Neural cell (in vitro differentiated cells): ENCODE measurements at regions not wholly inside any gene's neighbourhood (a gene's known extent, or its start where the extent isn't known, plus 50 kb on each side); places are given as distances from the start of the nearest gene placed in this dataset.

ENCODE experiments used
- H2AFZ ChIP-seq: fragments of 200-600, 300-800 bp; sonication (generic), shearing (Covaris generic); 2 replicates; pipeline ENCODE4 v1.6.0; 2014; ENCODE audit warnings: low read depth, mild to moderate bottlenecking, antibody characterized with exemption, low read length, moderate library complexity
- H3F3A ChIP-seq: fragments of 200-600 bp; shearing (Covaris generic); 2 replicates; pipeline ENCODE4 v1.6.1; 2016; ENCODE audit warnings: mild to moderate bottlenecking, moderate library complexity, mixed read lengths, antibody characterized with exemption, low read length; ENCODE audit not compliant: insufficient read depth, poor library complexity, severe bottlenecking
- H3K27ac ChIP-seq: fragments of 200-600, 300-800 bp; sonication (generic), shearing (Covaris generic); 2 replicates; pipeline ENCODE4 v1.5.1; 2014; ENCODE audit warnings: mild to moderate bottlenecking, low read length, moderate library complexity
- H3K27me3 ChIP-seq: fragments of 300-800, 200-600 bp; sonication (generic), shearing (Covaris generic); 2 replicates; pipeline ENCODE4 v1.6.0; 2014; ENCODE audit warnings: mild to moderate bottlenecking, low read depth, low read length, moderate library complexity; ENCODE audit not compliant: insufficient read depth
- H3K36me3 ChIP-seq: fragments of 300-800, 200-600 bp; sonication (generic), shearing (Covaris generic); 2 replicates; pipeline ENCODE4 v1.5.1; 2014; ENCODE audit warnings: mild to moderate bottlenecking, antibody characterized with exemption, low read length, moderate library complexity; ENCODE audit not compliant: insufficient read depth
- H3K4me2 ChIP-seq: fragments of 300-800, 200-600 bp; sonication (generic), shearing (Covaris generic); 2 replicates; pipeline ENCODE4 v1.6.0; 2014; ENCODE audit warnings: mild to moderate bottlenecking, low read length
- H3K4me3 ChIP-seq: fragments of 300-800, 200-600 bp; sonication (generic), shearing (Covaris generic); 2 replicates; pipeline ENCODE4 v1.5.1; 2014; ENCODE audit warnings: mild to moderate bottlenecking, low read length, moderate library complexity
- H3K79me2 ChIP-seq: fragments of 200-600 bp; shearing (Covaris generic); replicated peaks from 2 replicates; pipeline ENCODE4 v1.6.0; 2014; ENCODE audit warnings: mild to moderate bottlenecking, low read length, moderate library complexity; ENCODE audit not compliant: insufficient read depth
- H3K9ac ChIP-seq: fragments of 300-800, 200-600 bp; sonication (generic), shearing (Covaris generic); 2 replicates; pipeline ENCODE4 v1.6.1; 2016; ENCODE audit warnings: mild to moderate bottlenecking, low read length, mixed read lengths
- H3K9me2 ChIP-seq: fragments of 200-600 bp; shearing (Covaris generic); 2 replicates; pipeline ENCODE4 v1.6.1; 2016; ENCODE audit warnings: mild to moderate bottlenecking, low read length, mixed read lengths; ENCODE audit not compliant: insufficient read depth
- H3K9me3 ChIP-seq: fragments of 200-600, 300-800 bp; sonication (generic), shearing (Covaris generic); 2 replicates; pipeline ENCODE4 v1.6.1; 2016; ENCODE audit warnings: mild to moderate bottlenecking, mixed run types, low read length, moderate library complexity, mixed read lengths
- H4K20me1 ChIP-seq: fragments of 200-600 bp; shearing (Covaris generic); 2 replicates; pipeline ENCODE4 v1.6.1; 2016; ENCODE audit warnings: mild to moderate bottlenecking, mixed run types; ENCODE audit not compliant: insufficient read depth
- EP300 ChIP-seq: fragments of 450-650 bp; conservative IDR thresholded peaks from 2 replicates; pipeline ENCODE4 v1.6.1; 2014; ENCODE audit warnings: antibody characterized with exemption, mild to moderate bottlenecking, moderate library complexity; ENCODE audit not compliant: poor library complexity, severe bottlenecking
- EZH2 ChIP-seq: fragments of 200-600, 300-800 bp; shearing (Covaris generic), sonication (generic); IDR thresholded peaks from 2 replicates; pipeline ENCODE4 v1.6.1; 2014; ENCODE audit warnings: antibody characterized with exemption, low read length, borderline replicate concordance, mild to moderate bottlenecking; ENCODE audit not compliant: insufficient read depth, poor library complexity, severe bottlenecking
- MXI1 ChIP-seq: fragments of 450-650 bp; conservative IDR thresholded peaks from 2 replicates; pipeline ENCODE4 v1.6.1; 2014; ENCODE audit warnings: antibody characterized with exemption, mild to moderate bottlenecking; ENCODE audit not compliant: poor library complexity, severe bottlenecking
- POLR2AphosphoS5 ChIP-seq: IDR thresholded peaks from 2 replicates; pipeline ENCODE4 v1.6.1; 2012
- RAD21 ChIP-seq: fragments of 450-650 bp; conservative IDR thresholded peaks from 2 replicates; pipeline ENCODE4 v1.6.1; 2014; ENCODE audit warnings: antibody characterized with exemption, mild to moderate bottlenecking, moderate library complexity
- SMC3 ChIP-seq: fragments of 450-650 bp; conservative IDR thresholded peaks from 2 replicates; pipeline ENCODE4 v1.6.1; 2014; ENCODE audit warnings: antibody characterized with exemption, mild to moderate bottlenecking, moderate library complexity; ENCODE audit not compliant: poor library complexity
- TAF1 ChIP-seq: IDR thresholded peaks from 2 replicates; pipeline ENCODE4 v1.6.1; 2012; ENCODE audit warnings: low read depth
- TF ChIP-seq, protein P1 (sequence below): IDR thresholded peaks from 2 replicates; pipeline ENCODE4 v1.6.1; 2012; ENCODE audit warnings: borderline replicate concordance
- TF ChIP-seq, protein P2 (sequence below): fragments of 450-650 bp; IDR thresholded peaks from 2 replicates; pipeline ENCODE4 v1.5.1; 2014; ENCODE audit warnings: antibody characterized with exemption, mild to moderate bottlenecking, moderate library complexity; ENCODE audit not compliant: poor library complexity, severe bottlenecking

DNA sequence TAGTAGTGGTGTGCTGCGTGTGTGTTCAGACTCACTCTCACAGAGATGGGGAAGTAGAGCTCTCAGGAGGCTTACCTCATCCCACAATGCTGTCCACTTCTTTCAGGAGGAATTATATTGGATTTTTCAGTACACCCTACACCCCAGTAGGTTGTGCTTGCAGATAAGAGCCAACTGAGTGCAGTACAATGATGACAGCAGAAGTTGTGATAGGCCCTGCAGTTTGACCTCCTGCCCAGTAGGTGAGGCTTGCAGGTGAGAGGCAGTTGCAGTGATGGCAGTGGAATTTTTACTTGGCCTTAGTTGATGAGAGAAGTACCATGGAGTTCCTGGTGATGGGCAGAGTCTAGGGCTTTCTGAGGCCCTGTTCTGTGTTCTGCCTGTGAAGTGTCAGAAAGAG is 657.8 kb downstream of the KCNJ3 start:
- Histone ChIP-seq H3K9me2 (no peaks in the 10 kb centered on the region), H3K27me3 (no peaks in the 10 kb centered on the region), H3K4me2 (no peak overlapping the region), H3K36me3 (no peaks in the 10 kb centered on the region), H3K9me3 (no peaks in the 10 kb centered on the region), H3K9ac (no peak overlapping the region), H3K79me2 (no peaks in the 10 kb centered on the region), H3K27ac (no peak overlapping the region), H4K20me1 (no peaks in the 10 kb centered on the region), H3K4me3 (no peak overlapping the region), H3F3A (no peaks in the 10 kb centered on the region), H2AFZ (no peak overlapping the region)
- TF ChIP-seq, protein P1, sequence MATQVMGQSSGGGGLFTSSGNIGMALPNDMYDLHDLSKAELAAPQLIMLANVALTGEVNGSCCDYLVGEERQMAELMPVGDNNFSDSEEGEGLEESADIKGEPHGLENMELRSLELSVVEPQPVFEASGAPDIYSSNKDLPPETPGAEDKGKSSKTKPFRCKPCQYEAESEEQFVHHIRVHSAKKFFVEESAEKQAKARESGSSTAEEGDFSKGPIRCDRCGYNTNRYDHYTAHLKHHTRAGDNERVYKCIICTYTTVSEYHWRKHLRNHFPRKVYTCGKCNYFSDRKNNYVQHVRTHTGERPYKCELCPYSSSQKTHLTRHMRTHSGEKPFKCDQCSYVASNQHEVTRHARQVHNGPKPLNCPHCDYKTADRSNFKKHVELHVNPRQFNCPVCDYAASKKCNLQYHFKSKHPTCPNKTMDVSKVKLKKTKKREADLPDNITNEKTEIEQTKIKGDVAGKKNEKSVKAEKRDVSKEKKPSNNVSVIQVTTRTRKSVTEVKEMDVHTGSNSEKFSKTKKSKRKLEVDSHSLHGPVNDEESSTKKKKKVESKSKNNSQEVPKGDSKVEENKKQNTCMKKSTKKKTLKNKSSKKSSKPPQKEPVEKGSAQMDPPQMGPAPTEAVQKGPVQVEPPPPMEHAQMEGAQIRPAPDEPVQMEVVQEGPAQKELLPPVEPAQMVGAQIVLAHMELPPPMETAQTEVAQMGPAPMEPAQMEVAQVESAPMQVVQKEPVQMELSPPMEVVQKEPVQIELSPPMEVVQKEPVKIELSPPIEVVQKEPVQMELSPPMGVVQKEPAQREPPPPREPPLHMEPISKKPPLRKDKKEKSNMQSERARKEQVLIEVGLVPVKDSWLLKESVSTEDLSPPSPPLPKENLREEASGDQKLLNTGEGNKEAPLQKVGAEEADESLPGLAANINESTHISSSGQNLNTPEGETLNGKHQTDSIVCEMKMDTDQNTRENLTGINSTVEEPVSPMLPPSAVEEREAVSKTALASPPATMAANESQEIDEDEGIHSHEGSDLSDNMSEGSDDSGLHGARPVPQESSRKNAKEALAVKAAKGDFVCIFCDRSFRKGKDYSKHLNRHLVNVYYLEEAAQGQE: no peak
- TF ChIP-seq MXI1 (no peak), RAD21 (no peak), POLR2AphosphoS5 (no peak), TAF1 (no peak), SMC3 (no peak), EZH2 (no peak), EP300 (no peak)
- TF ChIP-seq, protein P2, sequence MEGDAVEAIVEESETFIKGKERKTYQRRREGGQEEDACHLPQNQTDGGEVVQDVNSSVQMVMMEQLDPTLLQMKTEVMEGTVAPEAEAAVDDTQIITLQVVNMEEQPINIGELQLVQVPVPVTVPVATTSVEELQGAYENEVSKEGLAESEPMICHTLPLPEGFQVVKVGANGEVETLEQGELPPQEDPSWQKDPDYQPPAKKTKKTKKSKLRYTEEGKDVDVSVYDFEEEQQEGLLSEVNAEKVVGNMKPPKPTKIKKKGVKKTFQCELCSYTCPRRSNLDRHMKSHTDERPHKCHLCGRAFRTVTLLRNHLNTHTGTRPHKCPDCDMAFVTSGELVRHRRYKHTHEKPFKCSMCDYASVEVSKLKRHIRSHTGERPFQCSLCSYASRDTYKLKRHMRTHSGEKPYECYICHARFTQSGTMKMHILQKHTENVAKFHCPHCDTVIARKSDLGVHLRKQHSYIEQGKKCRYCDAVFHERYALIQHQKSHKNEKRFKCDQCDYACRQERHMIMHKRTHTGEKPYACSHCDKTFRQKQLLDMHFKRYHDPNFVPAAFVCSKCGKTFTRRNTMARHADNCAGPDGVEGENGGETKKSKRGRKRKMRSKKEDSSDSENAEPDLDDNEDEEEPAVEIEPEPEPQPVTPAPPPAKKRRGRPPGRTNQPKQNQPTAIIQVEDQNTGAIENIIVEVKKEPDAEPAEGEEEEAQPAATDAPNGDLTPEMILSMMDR: no peak

DNA sequence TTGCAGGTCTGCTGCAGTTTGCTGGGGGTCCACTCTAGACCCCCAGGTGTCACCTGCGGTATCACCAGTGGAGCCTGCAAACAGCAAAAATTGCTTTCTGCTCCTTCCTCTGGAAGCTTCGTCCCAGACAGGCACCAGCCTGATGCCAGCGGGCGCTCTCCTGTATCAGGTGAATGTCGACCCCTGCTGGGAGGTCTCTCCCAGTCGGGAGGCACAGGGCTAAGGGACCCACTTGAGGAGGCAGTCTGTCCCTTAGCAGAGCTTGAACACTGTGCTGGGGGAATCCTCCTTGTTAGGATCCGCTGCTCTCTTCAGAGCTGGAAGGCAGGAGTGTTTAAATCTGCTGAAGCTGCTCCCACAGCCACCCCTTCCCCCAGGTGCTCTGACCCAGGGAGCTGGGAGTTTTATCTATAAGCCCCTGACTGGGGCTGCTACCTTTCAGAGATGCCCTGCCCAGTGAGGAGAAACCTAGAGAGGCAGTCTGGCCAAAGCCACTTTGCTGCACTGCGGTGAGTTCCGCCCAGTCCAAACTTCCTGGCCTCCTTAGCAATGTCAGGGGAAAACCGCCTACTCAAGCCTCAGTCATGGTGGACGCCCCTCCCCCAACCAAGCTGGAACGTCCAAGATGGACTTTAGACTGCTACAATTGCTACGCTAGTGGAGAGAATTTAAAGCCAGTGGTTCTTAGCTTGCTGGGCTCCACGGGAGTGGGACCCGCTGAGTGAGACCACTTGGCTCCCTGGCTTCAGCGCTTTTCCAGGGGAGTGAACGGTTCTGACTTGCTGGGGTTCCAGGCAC is 652.5 kb downstream of the KCNJ3 start:
- Histone ChIP-seq H3K4me3 (no peak overlapping the region), H3K79me2 (no peaks in the 10 kb centered on the region), H3K9me2 (no peaks in the 10 kb centered on the region), H3K9ac (no peak overlapping the region), H3K4me2 (no peak overlapping the region), H3F3A (no peaks in the 10 kb centered on the region), H3K27me3 (no peaks in the 10 kb centered on the region), H3K9me3 (no peaks in the 10 kb centered on the region), H3K36me3 (no peaks in the 10 kb centered on the region), H2AFZ (no peak overlapping the region), H3K27ac (no peak overlapping the region), H4K20me1 (no peaks in the 10 kb centered on the region)
- TF ChIP-seq RAD21 (no peak), TAF1 (no peak), POLR2AphosphoS5 (no peak), EZH2 (no peak), SMC3 (no peak), MXI1 (no peak), EP300 (no peak)
- TF ChIP-seq, protein P1: no peak
- TF ChIP-seq, protein P2: no peak
